Sigmoid colon (tissue), 4 donors: ENCODE measurements at regions not wholly inside any gene's neighbourhood (a gene's known extent, or its start where the extent isn't known, plus 50 kb on each side); places are given as distances from the start of the nearest gene placed in this dataset.

Experiments used
- EP300 ChIP-seq, 4 donors: sonication (generic); formaldehyde crosslinking; IDR thresholded peaks; one replicate each; pipeline ENCODE4 v1.6.1; 2017; ENCODE audit warnings: antibody characterized with exemption in 4 of 4
- POLR2A ChIP-seq, 2 donors: fragments of 450-650 bp; IDR thresholded peaks; one replicate each; pipeline ENCODE4 v1.6.1; 2016; ENCODE audit warnings: antibody characterized with exemption in 2 of 2, mild to moderate bottlenecking in 2 of 2, moderate library complexity in 2 of 2
- POLR2AphosphoS5 ChIP-seq, 4 donors: sonication (generic); formaldehyde crosslinking; IDR thresholded peaks; one replicate each; pipeline ENCODE4 v1.6.1; 2017; ENCODE audit warnings: antibody characterized with exemption in 4 of 4
- TF ChIP-seq, protein P1 (sequence below), 4 experiments: fragments of 450-650 bp in 3 of 4; fragments of 200-600 bp in 1 of 4; IDR thresholded peaks; one replicate each; pipeline ENCODE4 v1.5.1; 2016 to 2019; ENCODE audit warnings: antibody characterized with exemption in 4 of 4, mild to moderate bottlenecking in 3 of 4, moderate library complexity in 2 of 4

- TF ChIP-seq, protein P1, sequence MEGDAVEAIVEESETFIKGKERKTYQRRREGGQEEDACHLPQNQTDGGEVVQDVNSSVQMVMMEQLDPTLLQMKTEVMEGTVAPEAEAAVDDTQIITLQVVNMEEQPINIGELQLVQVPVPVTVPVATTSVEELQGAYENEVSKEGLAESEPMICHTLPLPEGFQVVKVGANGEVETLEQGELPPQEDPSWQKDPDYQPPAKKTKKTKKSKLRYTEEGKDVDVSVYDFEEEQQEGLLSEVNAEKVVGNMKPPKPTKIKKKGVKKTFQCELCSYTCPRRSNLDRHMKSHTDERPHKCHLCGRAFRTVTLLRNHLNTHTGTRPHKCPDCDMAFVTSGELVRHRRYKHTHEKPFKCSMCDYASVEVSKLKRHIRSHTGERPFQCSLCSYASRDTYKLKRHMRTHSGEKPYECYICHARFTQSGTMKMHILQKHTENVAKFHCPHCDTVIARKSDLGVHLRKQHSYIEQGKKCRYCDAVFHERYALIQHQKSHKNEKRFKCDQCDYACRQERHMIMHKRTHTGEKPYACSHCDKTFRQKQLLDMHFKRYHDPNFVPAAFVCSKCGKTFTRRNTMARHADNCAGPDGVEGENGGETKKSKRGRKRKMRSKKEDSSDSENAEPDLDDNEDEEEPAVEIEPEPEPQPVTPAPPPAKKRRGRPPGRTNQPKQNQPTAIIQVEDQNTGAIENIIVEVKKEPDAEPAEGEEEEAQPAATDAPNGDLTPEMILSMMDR (IDR thresholded peaks at IDR 0.05): peak; percentile 74 to 86 (median 78)
- TF ChIP-seq EP300 (IDR thresholded peaks at IDR 0.05) (no peak), POLR2A (IDR thresholded peaks at IDR 0.05) (no peak), POLR2AphosphoS5 (IDR thresholded peaks at IDR 0.05) (peak in 1 of 4 donors; percentile 30)
Observed at GRCh38 chr3:126259411-126260391, 79.3 kb upstream of the ALDH1L1 start.
